BE2C (cell line): ENCODE measurements at regions not wholly inside any gene's neighbourhood (a gene's known extent, or its start where the extent isn't known, plus 50 kb on each side); places are given as distances from the start of the nearest gene placed in this dataset.

Source experiments
- DNase-seq: peaks from one replicate; pipeline ENCODE4 v3.0.0-alpha.2; 2020
- H3K27me3 ChIP-seq: fragments of 250-450 bp; sonication (Bioruptor Pico); 2 replicates; pipeline ENCODE4 v1.5.1; 2020; ENCODE audit warnings: mild to moderate bottlenecking
- H3K36me3 ChIP-seq: fragments of 250-450 bp; sonication (Bioruptor Pico); 2 replicates; pipeline ENCODE4 v1.5.1; 2020; ENCODE audit warnings: mild to moderate bottlenecking
- H3K4me1 ChIP-seq: fragments of 250-450 bp; sonication (Bioruptor Pico); 2 replicates; pipeline ENCODE4 v1.5.1; 2020
- H3K4me3 ChIP-seq: 2 replicates; pipeline ENCODE4 v1.5.1; 2011; ENCODE audit warnings: low read depth, low read length
- H3K9me3 ChIP-seq: fragments of 250-450 bp; sonication (Bioruptor Pico); 2 replicates; pipeline ENCODE4 v1.5.1; 2020
- TF ChIP-seq, protein P1 (sequence below): IDR thresholded peaks from 2 replicates; pipeline ENCODE4 v1.5.1; 2012; ENCODE audit warnings: mild to moderate bottlenecking, low read depth, low read length

- Histone ChIP-seq H3K36me3 (no peaks in the 10 kb centered on the region), H3K4me1 (no peaks in the 10 kb centered on the region), H3K9me3 (no peaks in the 10 kb centered on the region), H3K4me3 (no peak overlapping the region), H3K27me3 (no peaks in the 10 kb centered on the region)
- no peak for DNase-seq
- TF ChIP-seq, protein P1, sequence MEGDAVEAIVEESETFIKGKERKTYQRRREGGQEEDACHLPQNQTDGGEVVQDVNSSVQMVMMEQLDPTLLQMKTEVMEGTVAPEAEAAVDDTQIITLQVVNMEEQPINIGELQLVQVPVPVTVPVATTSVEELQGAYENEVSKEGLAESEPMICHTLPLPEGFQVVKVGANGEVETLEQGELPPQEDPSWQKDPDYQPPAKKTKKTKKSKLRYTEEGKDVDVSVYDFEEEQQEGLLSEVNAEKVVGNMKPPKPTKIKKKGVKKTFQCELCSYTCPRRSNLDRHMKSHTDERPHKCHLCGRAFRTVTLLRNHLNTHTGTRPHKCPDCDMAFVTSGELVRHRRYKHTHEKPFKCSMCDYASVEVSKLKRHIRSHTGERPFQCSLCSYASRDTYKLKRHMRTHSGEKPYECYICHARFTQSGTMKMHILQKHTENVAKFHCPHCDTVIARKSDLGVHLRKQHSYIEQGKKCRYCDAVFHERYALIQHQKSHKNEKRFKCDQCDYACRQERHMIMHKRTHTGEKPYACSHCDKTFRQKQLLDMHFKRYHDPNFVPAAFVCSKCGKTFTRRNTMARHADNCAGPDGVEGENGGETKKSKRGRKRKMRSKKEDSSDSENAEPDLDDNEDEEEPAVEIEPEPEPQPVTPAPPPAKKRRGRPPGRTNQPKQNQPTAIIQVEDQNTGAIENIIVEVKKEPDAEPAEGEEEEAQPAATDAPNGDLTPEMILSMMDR, result no peak
Observed at GRCh38 chr20:4406627-4407026, 157.5 kb upstream of the ADRA1D start.

DNA sequence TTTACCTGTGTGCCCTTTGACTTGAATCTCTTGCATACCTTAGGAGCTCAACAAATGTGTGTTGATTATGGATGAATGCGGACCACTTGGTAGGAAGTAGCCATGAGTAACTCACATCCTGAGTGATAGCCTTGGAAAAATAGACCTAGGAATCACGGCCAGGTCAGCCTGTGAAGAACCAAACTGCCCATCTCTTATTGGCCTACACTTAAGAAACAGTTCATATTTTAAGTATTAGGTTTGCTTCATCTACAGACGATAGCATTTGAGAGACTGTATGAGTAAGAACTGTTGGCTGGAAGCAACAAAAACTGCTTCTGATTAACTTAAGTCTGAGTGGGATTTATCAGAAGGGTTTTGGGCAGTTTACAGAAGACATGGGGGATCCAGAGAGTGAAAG, 152.5 kb upstream of the ADRA1D start:
- Histone ChIP-seq H3K27me3 (no peaks in the 10 kb centered on the region), H3K9me3 (no peaks in the 10 kb centered on the region), H3K4me1 (no peaks in the 10 kb centered on the region), H3K36me3 (no peaks in the 10 kb centered on the region), H3K4me3 (no peak overlapping the region)
- TF ChIP-seq, protein P1, result no peak
- no peak for DNase-seq

- Histone ChIP-seq H3K9me3 (no peaks in the 10 kb centered on the region), H3K4me3 (no peak overlapping the region), H3K27me3 (peaks cover 3% of the 10 kb centered on the region; the same call in 1 of the 2 replicates), H3K4me1 (no peaks in the 10 kb centered on the region), H3K36me3 (no peaks in the 10 kb centered on the region)
- no peak for DNase-seq
- TF ChIP-seq, protein P1, result no peak
Observed at GRCh38 chr20:4384961-4385360, 135.9 kb upstream of the ADRA1D start.

DNA sequence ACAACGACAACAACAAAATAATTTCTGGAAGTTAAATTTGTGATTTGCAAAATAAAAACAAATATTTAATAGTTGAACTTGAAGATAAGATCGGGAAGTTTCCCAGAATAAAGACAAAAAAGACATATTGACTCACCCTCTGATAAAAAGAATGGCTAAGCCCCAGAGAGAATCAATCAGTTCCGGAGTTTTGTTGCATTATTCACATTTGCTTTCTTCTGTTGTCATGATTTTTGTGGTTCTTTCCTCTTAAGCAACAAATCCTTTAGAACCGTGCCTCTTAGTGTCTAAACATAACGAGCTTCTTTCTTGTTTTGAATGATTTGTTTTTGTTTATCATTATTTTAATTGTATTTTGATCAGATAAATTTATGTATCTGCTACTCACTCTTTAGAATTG, 134.9 kb upstream of the ADRA1D start:
- H3K4me3 ChIP-seq, result no peak overlapping the region
- no peak for DNase-seq

GRCh38 chr20:4375881-4376280, 126.8 kb upstream of the ADRA1D start:
- Histone ChIP-seq H3K27me3 (no peaks in the 10 kb centered on the region), H3K4me3 (no peak overlapping the region), H3K4me1 (no peaks in the 10 kb centered on the region), H3K9me3 (no peaks in the 10 kb centered on the region), H3K36me3 (no peaks in the 10 kb centered on the region)
- TF ChIP-seq, protein P1, result no peak
- DNase-seq, result no peak

More for the DNA sequence above, 134.9 kb upstream of the ADRA1D start:
- H3K4me1 ChIP-seq, result no peaks in the 10 kb centered on the region
- TF ChIP-seq, protein P1, result no peak
- no peaks in the 10 kb centered on the region for H3K36me3 ChIP-seq
- H3K27me3 ChIP-seq, result peaks cover 3% of the 10 kb centered on the region; the same call in 1 of the 2 replicates
- H3K9me3 ChIP-seq, result no peaks in the 10 kb centered on the region

- no peak overlapping the region for H3K4me3 ChIP-seq
- TF ChIP-seq, protein P1, result no peak
Observed at GRCh38 chr20:4373454-4373853, 124.4 kb upstream of the ADRA1D start.

More at GRCh38 chr20:4373454-4373853, 124.4 kb upstream of the ADRA1D start:
- H3K36me3 ChIP-seq, result no peaks in the 10 kb centered on the region
- H3K4me1 ChIP-seq, result no peaks in the 10 kb centered on the region
- no peak for DNase-seq
- H3K27me3 ChIP-seq, result no peaks in the 10 kb centered on the region
- no peaks in the 10 kb centered on the region for H3K9me3 ChIP-seq
